ENCODE measurements at regions not wholly inside any gene's neighbourhood (a gene's known extent, or its start where the extent isn't known, plus 50 kb on each side); places are given as distances from the start of the nearest gene placed in this dataset.

DNA sequence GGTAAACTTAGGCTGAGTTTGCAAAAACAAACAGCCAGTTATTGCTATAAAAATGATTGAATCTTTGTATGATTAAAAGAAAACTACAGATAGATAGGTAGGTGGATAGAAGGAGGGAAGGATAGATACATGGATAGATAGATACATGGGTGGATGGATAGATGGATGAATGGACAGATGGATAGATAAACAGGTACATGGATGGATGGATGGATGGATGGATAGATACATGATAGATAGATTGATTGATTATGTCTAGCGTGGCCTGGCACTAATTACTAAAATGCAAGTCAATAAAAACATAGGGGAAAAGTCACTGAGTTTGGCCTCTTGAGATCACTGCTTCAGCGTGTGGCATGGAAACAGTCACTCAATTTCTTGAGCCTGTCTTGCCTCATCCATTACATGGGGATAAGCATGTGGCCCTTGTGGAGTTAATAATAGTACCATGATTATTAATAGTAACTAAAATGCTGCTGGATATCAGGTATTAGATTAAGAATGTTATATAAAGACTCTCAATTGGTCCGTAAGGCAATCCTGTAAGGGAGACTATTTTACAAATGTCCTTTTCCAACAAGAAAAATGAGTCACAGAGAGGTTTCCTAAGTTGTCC lies 184.9 kb downstream of the HS3ST3A1 start:
- Histone ChIP-seq H3K27ac (ENCODE audit: insufficient read depth, low read depth, low read length) (no peak overlapping the region), H3K36me3 (ENCODE audit: control insufficient read depth in 2 of 2, extremely low read depth in 1 of 2, insufficient read depth in 2 of 2, low read length in 2 of 2) (no peaks in the 10 kb centered on the region), H3K4me1 (ENCODE audit: control insufficient read depth, extremely low read depth, insufficient read depth, low read length) (no peaks in the 10 kb centered on the region), H3K9me1 (replicated peaks; ENCODE audit: control insufficient read depth, extremely low read depth, insufficient read depth, low read length) (no peaks in the 10 kb centered on the region), H3K4me2 (ENCODE audit: insufficient read depth, low read length) (no peak overlapping the region), H2AFZ (ENCODE audit: low read depth, low read length) (no peak overlapping the region), H3K9me3 (replicated peaks; ENCODE audit: control insufficient read depth, insufficient read depth, low read length) (peaks cover 2% of the 10 kb centered on the region), H3K79me2 (ENCODE audit: control insufficient read depth, insufficient read depth, low read length) (no peaks in the 10 kb centered on the region), H4K20me1 (replicated peaks; ENCODE audit: control insufficient read depth, extremely low read depth, insufficient read depth, low read length) (no peaks in the 10 kb centered on the region), H3K27me3 (ENCODE audit: control insufficient read depth in 2 of 2, insufficient read depth in 2 of 2, low read length in 2 of 2) (no peaks in the 10 kb centered on the region), H3K9ac (replicated peaks; ENCODE audit: extremely low read depth, insufficient read depth, low read length) (no peak overlapping the region), H3K4me3 (replicated peaks in 1 of 3; ENCODE audit: insufficient read depth in 1 of 3, low read depth in 1 of 3, low read length in 3 of 3) (no peak overlapping the region)
- BruUV-seq (replicated peaks) = no TSS peak
- dilution Hi-C loops (cut with MboI; ENCODE audit: extremely low pct_ligation_motif_present, low sequenced_read_pairs) (no loop called here), intact Hi-C loops (cut with micrococcal nuclease) (no loop called here)
- no peak for TF ChIP-seq POLR2AphosphoS5 (IDR thresholded peaks at IDR 0.05; ENCODE audit: insufficient read depth, low read depth, low read length)
- no peak for TF ChIP-seq MYC (IDR thresholded peaks at IDR 0.05; ENCODE audit: low read depth, low read length)
- TF ChIP-seq, protein P1, sequence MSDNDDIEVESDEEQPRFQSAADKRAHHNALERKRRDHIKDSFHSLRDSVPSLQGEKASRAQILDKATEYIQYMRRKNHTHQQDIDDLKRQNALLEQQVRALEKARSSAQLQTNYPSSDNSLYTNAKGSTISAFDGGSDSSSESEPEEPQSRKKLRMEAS (IDR thresholded peaks at IDR 0.05; ENCODE audit: insufficient read depth, insufficient read length) = no peak
- no peak for TF ChIP-seq FOS (IDR thresholded peaks at IDR 0.05; ENCODE audit: borderline replicate concordance, insufficient read depth, low read length)
- TF ChIP-seq EZH2 (IDR thresholded peaks at IDR 0.05; ENCODE audit: borderline replicate concordance, low read depth, low read length, severe bottlenecking) = no peak
- TF ChIP-seq POLR2A (IDR thresholded peaks at IDR 0.05; ENCODE audit: low read depth, low read length) = no peak
- TF ChIP-seq, protein P2, sequence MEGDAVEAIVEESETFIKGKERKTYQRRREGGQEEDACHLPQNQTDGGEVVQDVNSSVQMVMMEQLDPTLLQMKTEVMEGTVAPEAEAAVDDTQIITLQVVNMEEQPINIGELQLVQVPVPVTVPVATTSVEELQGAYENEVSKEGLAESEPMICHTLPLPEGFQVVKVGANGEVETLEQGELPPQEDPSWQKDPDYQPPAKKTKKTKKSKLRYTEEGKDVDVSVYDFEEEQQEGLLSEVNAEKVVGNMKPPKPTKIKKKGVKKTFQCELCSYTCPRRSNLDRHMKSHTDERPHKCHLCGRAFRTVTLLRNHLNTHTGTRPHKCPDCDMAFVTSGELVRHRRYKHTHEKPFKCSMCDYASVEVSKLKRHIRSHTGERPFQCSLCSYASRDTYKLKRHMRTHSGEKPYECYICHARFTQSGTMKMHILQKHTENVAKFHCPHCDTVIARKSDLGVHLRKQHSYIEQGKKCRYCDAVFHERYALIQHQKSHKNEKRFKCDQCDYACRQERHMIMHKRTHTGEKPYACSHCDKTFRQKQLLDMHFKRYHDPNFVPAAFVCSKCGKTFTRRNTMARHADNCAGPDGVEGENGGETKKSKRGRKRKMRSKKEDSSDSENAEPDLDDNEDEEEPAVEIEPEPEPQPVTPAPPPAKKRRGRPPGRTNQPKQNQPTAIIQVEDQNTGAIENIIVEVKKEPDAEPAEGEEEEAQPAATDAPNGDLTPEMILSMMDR (IDR thresholded peaks at IDR 0.05; ENCODE audit: extremely low read depth in 1 of 2, insufficient read depth in 1 of 2, low read depth in 1 of 2, low read length in 2 of 2) = no peak
- no peak for TF ChIP-seq GATA2 (IDR thresholded peaks at IDR 0.05; ENCODE audit: insufficient read depth, insufficient read length, low read depth, low read length)
- no peak for TF ChIP-seq JUN (IDR thresholded peaks at IDR 0.05; ENCODE audit: borderline replicate concordance, insufficient read depth, insufficient read length, low read depth)
- DNase-seq (ENCODE audit: low read depth, low spot score) = no peak
- no peak for FAIRE-seq
- ChIA-PET POLR2A (no interaction called here), CTCF (no interaction called here)

Data from endothelial cell of umbilical vein (primary cell).